Kidney (tissue), 13 donors: ENCODE measurements at regions not wholly inside any gene's neighbourhood (a gene's known extent, or its start where the extent isn't known, plus 50 kb on each side); places are given as distances from the start of the nearest gene placed in this dataset.

Experiments used
- DNase-seq, 5 donors: peaks; one replicate each; pipeline ENCODE4 v3.0.0-alpha.2; 2013 to 2020
- FAIRE-seq: peaks from 2 replicates; lab custom pipeline; 2012; peaks lifted over from hg19 to GRCh38; lab: Jason Lieb, UNC
- H3K27ac ChIP-seq, 2 donors: one replicate each; pipeline ENCODE4 v1.7.0; 2013; ENCODE audit warnings: low read depth in 2 of 2, low read length in 2 of 2, inconsistent platforms in 1 of 2
- H3K27me3 ChIP-seq: one replicate; pipeline ENCODE4 v1.7.1; 2013; ENCODE audit warnings: low read length, inconsistent platforms; ENCODE audit not compliant: control insufficient read depth, insufficient read depth
- H3K36me3 ChIP-seq, 3 donors: one replicate each; pipeline versions ENCODE4 v1.7.0 to v1.7.1; 2013; ENCODE audit warnings: low read length in 3 of 3, control low read depth in 1 of 3, inconsistent platforms in 1 of 3; ENCODE audit not compliant: insufficient read depth in 3 of 3, control insufficient read depth in 2 of 3
- H3K4me1 ChIP-seq, 3 donors: one replicate each; pipeline versions ENCODE4 v1.7.0 to v1.7.1; 2013; ENCODE audit warnings: low read length in 3 of 3, inconsistent platforms in 1 of 3, low read depth in 1 of 3; ENCODE audit not compliant: control insufficient read depth in 2 of 3, insufficient read depth in 2 of 3
- H3K4me3 ChIP-seq, 3 donors: one replicate each; pipeline versions ENCODE4 v1.7.0 to v1.8.1; 2013; ENCODE audit warnings: low read length in 3 of 3, control low read depth in 1 of 3, inconsistent platforms in 1 of 3
- H3K9ac ChIP-seq, 3 donors: one replicate each; pipeline versions ENCODE4 v1.7.0 to v1.7.1; 2013; ENCODE audit warnings: low read length in 3 of 3, control low read depth in 1 of 3, inconsistent platforms in 1 of 3
- H3K9me3 ChIP-seq, 3 donors: one replicate each; pipeline versions ENCODE4 v1.7.0 to v1.7.1; 2013; ENCODE audit warnings: low read length in 3 of 3, control low read depth in 1 of 3, inconsistent platforms in 1 of 3; ENCODE audit not compliant: control insufficient read depth in 2 of 3, insufficient read depth in 1 of 3
- intact Hi-C: fragments of 100-400 bp; cut with DNase I; formaldehyde crosslinking; loops from one replicate; pipeline ENCODE4 v1.11.1; 2022
- TF ChIP-seq, protein P1 (sequence below): IDR thresholded peaks from 3 replicates; pipeline ENCODE4 v1.5.1; 2012; ENCODE audit warnings: mild to moderate bottlenecking, moderate library complexity, borderline replicate concordance; ENCODE audit not compliant: insufficient read depth; ENCODE audit errors: extremely low read depth
- donor health status: control.
- donor health status: control.
- donor health status: control.
- donor health status: control.
- donor health status: control.
- donor health status: DM: yes; HTN: yes; CAD: no.
- donor health status: Normal renal cell carcinoma (clear cell type).

DNA sequence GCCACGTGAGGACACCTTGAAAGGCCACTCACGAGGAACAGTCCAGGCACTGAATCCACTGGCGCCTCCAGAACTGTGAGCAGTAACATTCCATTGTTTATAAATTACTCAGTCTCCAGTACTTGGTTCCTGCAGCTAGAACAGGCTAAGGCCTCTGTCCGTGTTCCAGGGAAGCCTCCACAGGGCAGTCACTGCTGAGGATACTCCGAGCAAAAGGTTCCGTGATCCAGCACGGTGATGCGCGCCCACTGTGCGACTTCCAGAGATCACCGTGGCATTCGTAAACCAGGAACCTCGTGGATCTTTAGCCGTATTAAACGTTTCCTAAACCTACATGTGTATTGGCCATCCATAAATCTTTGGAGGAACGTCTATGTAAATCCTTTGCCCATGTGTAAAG, 51.5 kb upstream of the SALL3 start:
- Histone ChIP-seq H3K9me3 (no peaks in the 10 kb centered on the region), H3K36me3 (no peaks in the 10 kb centered on the region), H3K4me1 (no peaks in the 10 kb centered on the region), H3K9ac (no peak overlapping the region), H3K27me3 (no peaks in the 10 kb centered on the region), H3K27ac (no peak overlapping the region), H3K4me3 (no peak overlapping the region)
- TF ChIP-seq, protein P1, sequence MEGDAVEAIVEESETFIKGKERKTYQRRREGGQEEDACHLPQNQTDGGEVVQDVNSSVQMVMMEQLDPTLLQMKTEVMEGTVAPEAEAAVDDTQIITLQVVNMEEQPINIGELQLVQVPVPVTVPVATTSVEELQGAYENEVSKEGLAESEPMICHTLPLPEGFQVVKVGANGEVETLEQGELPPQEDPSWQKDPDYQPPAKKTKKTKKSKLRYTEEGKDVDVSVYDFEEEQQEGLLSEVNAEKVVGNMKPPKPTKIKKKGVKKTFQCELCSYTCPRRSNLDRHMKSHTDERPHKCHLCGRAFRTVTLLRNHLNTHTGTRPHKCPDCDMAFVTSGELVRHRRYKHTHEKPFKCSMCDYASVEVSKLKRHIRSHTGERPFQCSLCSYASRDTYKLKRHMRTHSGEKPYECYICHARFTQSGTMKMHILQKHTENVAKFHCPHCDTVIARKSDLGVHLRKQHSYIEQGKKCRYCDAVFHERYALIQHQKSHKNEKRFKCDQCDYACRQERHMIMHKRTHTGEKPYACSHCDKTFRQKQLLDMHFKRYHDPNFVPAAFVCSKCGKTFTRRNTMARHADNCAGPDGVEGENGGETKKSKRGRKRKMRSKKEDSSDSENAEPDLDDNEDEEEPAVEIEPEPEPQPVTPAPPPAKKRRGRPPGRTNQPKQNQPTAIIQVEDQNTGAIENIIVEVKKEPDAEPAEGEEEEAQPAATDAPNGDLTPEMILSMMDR, result no peak
- intact Hi-C loops, result no loop called here
- DNase-seq (peak in 1 of 5 donors; percentile 23), FAIRE-seq (no peak)

GRCh38 chr18:78929516-78929915, 50.1 kb upstream of the SALL3 start:
- Histone ChIP-seq H3K4me3 (no peak overlapping the region), H3K27me3 (no peaks in the 10 kb centered on the region), H3K9ac (no peak overlapping the region), H3K4me1 (no peaks in the 10 kb centered on the region), H3K27ac (no peak overlapping the region), H3K9me3 (no peaks in the 10 kb centered on the region), H3K36me3 (no peaks in the 10 kb centered on the region)
- peak; percentile 43 to 69 (median 60) for DNase-seq
- FAIRE-seq, result no peak
- intact Hi-C loops, result no loop called here
- TF ChIP-seq, protein P1, result no peak
